Stimulated activated CD4-positive, alpha-beta T cell treated with anti-CD3 and anti-CD28 coated beads, Interleukin-12 subunit alpha, Interleukin-12 subunit beta, amount 100 ng/mL, for 4 hours (primary cell): ENCODE measurements at regions not wholly inside any gene's neighbourhood (a gene's known extent, or its start where the extent isn't known, plus 50 kb on each side); places are given as distances from the start of the nearest gene placed in this dataset.
"Not testable (repeated sequence)": the region's sequence is repeated elsewhere in the genome, so short reads cannot be mapped to it uniquely, and the experiment has no call there.

Experiments used
- DNase-seq: peaks from one replicate; pipeline ENCODE4 v3.0.0-alpha.2; 2020

DNA sequence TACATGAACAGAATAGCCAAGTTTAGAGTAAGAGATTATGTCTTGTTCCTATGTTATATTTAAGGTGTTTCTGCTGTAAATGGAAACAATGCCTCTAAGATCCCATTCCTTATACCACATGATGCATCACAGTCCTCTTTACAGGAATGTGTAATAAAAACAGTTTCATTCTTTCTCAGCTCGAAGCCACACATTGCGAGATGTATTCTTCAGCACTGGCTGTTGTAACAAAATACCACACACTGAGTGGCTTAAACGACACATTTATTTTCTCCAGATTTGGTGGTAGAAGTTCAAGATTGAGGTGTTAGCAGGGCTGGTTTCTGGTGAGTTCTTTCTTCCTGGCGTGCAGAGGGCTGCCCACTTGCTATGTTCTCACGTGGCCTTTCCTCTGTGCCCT lies 246.2 kb downstream of the SOCS6 start:
- DNase-seq = no peak

DNA sequence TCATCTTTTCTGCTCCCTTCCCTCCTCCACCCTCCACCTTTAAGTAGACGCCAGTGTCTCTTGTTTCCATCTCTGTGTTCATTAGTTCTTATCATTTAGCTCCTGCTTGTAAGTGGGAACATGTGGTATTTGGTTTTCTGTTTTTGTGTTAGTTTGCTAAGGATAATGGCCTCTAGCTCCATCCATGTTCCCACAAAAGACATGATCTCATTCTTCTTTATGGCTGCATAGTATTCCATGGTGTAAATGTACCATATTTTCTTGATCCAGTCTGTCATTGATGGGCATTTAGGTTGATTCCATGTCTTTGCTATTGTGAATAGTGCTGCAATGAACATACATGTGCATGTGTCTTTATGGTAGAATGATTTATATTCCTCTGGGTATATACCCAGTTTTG lies 236.5 kb downstream of the SOCS6 start:
- DNase-seq = not testable (repeated sequence)

- DNase-seq = no peak
Measured at GRCh38 chr18:70523792-70524182, 234.9 kb downstream of the SOCS6 start.

GRCh38 chr18:70523035-70523791 lies 234.4 kb downstream of the SOCS6 start:
- DNase-seq = no peak

GRCh38 chr18:70522183-70522680 lies 233.4 kb downstream of the SOCS6 start:
- no peak for DNase-seq

DNA sequence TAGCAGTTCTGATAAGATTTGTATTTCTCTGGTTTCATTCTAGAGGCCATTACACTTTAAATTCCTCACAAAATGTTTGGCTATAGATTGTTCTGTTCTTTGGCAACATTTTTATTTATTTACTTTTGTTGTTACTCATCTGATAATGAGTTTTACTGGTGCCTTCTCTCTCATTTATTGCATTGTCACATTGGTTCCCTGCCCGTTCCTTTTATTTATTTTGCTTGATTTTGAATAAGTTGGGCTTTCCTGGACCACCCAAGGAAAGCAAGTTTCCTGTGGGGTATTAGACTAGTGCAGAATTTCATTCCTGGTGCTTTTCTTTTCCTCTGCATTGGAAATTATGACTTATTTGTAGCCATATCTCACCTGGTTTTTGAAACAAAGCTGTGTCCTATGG lies 232.0 kb downstream of the SOCS6 start:
- no peak for DNase-seq

GRCh38 chr18:70513502-70514171 lies 224.8 kb downstream of the SOCS6 start:
- DNase-seq = no peak

GRCh38 chr18:70507970-70508369 lies 219.1 kb downstream of the SOCS6 start:
- no peak for DNase-seq

GRCh38 chr18:70506511-70506910 lies 217.7 kb downstream of the SOCS6 start:
- no peak for DNase-seq

DNA sequence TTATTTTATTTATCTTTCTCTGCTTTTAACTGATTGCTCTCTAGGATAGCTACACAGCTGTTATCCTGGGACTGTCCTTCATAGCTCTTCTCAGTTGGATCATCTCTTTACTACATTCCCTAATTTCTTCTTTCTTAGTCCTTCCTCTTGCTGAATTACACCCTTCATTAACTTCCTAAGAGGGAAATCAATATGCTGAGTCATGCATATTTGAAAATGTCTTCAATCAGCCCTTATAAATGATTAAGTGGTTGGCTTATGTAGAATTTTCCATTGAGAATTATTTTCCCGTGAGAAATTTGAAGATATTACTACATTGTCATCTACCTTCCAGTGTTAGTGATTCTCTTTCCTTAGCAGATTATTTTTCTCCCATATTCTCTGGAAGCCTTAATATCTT lies 214.2 kb downstream of the SOCS6 start:
- DNase-seq = no peak

DNA sequence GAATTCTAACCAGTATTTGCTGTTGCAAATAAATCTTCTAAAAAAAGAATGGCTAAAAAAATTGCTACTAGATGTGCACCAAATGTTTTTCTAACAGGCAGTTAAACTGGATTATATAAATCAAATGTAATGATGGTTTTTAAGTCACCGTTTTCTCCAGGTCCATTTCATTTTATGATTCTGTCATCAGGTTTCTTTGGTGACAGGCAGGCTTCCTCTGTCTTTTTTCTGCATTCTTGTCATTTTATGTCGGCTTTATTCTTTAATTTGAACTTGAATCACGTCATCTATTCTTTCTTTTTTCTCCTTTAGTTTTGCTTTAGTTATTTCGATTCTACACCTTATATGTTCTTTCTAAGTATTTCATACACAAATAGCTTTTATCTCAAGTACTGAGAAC lies 212.5 kb downstream of the SOCS6 start:
- no peak for DNase-seq

GRCh38 chr18:70500748-70501147 lies 211.9 kb downstream of the SOCS6 start:
- no peak for DNase-seq

DNA sequence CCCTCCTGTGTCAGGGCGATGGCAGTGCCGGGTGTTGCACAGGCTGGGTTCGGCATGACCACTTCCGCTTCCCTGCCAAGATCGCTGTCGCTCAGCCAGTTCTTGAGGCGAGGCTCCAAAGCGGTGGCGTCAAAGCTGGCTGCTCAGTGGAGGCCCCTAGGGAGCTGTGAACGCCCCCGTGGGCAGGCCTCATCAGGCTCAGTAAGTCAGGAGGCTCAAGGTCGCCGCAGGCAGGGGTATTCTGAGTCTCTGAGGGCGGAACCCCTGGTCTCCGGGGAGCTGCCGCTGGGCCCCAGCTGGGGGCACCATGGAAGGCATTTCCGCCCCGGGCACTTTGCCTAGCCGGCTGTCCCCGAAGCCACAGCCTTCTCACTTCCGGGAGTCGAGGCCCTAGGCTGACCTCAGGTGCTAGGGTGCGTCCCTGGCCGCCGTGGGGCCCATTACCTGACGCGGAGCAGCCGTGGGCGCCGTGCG lies 210.4 kb downstream of the SOCS6 start:
- DNase-seq = no peak

DNA sequence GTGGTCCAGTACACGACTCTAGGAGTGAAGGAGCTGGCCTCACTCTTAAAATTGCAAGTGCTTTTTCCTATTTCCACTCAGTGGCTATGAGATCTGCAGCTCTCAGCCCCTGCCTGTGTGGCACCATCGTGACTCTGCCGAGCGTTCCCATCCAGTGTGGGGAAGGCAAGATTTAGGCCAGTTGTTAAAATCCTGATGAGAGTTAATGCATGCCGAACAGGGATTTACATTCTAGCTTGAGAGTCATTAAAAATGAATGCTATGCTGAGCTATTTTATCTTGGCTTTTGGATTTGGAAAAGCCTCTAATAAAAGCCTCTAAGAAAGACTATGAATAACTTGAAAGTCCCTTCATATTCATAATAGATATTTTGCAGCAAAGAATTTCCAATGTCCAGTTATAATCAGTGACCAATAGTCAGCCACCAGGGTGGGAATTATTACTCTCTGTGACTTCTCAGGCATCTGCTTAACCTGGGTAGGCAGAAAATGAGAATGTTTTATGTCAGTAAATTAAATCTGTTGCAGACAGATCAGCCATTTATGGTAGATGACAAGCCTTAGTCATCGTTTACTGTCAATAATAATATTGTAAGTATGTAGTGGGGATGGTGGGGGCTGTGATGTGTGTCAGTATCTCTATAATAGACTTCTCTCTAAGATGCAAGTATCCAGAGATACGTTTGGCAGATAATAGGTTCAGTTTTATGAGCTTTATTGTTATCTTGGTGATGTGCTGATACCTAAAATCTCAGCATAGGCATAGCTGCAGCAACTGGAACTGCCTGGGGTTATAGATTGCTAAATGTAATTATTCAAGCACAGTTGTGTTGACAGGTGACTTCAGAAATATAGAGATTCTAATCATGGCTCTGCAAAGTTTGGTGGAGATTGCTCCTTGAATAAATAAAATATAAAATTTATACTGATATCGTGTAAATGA lies 207.8 kb downstream of the SOCS6 start:
- no peak for DNase-seq

GRCh38 chr18:70494524-70494923 lies 205.7 kb downstream of the SOCS6 start:
- no peak for DNase-seq

DNA sequence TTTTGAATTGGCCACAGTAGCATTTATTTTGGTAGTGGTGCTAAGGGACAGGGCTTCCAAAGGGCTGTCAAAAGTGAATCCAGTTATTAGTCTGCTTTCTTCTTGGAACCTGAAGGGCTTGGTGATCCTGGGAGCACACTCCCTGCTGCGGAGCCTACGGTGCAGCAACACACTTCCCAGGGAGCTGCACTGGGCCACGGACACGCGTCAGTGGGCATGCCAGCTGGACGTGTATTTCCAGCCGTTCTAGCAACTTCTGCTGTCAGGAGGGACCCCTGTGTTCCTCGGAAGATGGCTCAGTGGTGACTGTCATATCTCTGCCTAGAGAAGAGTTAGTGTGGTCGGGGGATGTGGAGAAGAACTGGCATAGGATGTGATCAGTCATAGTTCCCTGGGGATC lies 204.6 kb downstream of the SOCS6 start:
- DNase-seq = no peak

- DNase-seq = peak; percentile 34
Measured at GRCh38 chr18:70491734-70492348, 203.0 kb downstream of the SOCS6 start.

GRCh38 chr18:70489986-70490933 lies 201.4 kb downstream of the SOCS6 start:
- peak; percentile 13 for DNase-seq

DNA sequence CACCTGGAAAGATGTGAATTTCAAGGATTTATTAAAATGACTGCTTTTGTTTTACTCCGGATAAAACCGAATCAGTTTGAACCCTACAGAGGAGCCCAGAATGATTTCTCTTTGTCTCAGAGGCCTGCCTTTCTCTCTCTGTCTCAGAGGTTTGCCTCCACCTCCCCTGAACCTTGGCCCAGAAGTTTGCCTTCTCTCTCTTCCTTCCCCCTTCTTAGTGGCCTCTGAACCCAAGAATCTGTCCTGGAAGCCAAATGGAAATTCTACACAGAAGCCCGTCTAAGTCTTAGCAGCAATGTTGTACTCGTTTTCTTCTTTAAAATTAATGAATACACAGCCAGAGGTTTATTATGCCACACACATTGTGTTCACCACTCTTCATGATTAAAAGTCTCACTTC lies 200.7 kb downstream of the SOCS6 start:
- no peak for DNase-seq

GRCh38 chr18:70469916-70470315 lies 181.1 kb downstream of the SOCS6 start:
- no peak for DNase-seq

DNA sequence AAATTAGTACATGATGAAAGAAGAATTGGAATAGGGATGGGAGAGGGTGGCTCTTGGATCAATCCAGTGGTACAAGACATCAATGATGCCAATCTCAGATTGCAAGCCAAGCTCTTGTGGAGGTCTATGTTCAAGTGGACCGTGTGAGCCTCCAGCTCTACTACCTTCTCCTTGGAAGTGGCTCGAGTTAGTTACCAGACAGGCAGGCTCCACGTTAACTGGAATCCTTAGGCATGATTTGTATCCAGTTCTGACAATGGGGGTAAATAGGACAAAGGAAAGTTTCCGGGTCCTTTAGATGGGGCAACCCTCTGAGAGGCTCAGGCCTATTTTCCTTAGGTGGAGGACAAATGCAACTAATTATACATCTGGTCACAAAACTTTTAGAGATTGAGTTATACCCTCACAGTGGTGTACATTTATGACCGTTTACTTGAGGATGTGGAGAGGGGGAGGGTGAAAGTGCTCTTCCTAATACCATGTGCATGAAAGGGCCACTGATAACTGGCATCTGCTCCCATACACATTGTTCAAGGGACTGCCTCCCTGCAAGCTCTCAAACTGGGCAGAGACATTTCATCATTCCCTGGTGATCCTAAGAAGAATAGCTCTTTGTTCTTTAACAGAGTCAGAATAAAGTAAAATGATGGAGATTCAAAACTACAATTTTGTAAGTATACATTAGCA lies 180.2 kb downstream of the SOCS6 start:
- DNase-seq = no peak
